NCI-H2029 treated with DMSO at 0.1 percent for 48 hours (cell line): ENCODE measurements at regions not wholly inside any gene's neighbourhood (a gene's known extent, or its start where the extent isn't known, plus 50 kb on each side); places are given as distances from the start of the nearest gene placed in this dataset.

Experiments
- DNase-seq: peaks from one replicate; lab custom pipeline; 2025; lab: John Stamatoyannopoulos, UW

DNA sequence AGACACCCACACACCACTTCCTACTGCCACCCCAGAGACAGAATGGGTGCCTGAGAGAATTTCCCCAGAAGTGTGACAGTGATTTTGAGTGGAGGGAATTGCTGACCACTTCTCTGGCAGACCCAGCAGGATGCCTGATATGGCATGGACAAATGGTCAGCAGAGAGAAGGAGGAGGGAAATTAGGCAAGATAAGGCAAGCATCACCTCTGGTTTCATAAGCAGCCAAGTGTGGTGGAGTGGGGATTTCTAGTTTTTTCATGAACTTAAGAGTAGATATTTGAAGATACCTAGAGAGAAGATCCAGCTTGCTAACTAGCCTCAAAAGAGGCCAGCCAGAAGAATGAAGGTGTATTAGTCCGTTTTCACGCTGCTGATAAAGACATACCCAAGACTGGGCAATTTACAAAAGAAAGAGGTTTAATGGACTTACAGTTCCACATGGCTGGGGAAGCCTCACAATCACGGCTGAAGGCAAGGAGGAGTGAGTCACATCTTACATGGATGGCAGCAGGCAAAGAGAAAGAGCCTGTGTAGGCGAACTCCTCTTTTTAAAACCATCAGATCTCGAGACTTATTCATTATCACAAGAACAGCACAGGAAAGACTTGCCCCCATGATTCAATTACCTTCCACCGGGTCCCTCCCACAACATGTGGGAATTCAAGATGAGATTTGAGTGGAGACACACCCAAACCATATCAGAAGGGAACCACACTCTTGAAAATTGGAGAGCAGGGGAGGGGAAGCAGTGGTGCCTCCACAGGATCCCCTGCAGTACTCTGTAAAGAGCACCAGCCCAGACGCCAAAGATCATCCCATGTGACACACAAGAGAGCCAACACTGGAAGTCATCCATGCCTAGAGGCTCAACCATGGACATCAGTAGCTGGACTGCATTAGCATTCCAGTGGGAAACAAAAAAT is 64.2 kb downstream of the RBM43 start:
- DNase-seq: no peak

DNA sequence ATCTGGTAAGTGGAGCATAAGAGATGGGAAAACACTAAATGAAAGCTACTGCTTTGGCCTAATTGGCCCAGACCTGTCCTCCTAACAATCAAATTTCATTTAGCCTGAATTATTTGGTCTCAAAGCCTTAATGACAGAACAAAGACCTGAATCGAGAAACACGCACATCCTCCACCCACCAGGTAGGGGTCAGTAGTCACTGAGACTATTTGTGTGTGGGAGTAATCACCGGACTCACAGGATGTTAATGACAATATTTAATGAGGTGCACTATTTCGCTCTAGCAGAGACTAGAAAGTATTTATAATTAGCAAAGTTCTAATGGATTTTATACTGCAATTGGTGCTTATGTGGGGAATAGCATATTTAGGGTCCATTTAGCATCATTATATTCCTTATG is 68.1 kb downstream of the RBM43 start:
- DNase-seq: no peak

DNA sequence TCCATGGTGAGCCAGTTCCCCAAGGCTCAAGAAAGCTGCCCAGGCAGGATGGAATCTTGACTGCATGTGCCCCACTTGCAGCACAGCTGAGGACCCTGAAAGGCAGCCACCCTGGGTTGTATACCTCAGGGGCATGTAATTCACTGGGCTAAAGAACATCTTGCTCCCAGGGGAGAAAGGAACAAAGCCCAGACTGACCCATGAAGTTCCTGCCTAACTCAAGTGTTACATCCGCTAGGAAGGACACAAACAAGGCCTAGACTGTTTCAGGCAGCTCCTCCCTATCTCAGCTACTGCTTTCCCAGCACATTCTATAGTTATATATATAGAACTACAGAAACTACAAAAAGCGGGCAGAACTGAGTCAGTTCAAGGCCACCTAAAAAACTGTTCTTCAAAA is 69.0 kb downstream of the RBM43 start:
- no peak for DNase-seq

DNA sequence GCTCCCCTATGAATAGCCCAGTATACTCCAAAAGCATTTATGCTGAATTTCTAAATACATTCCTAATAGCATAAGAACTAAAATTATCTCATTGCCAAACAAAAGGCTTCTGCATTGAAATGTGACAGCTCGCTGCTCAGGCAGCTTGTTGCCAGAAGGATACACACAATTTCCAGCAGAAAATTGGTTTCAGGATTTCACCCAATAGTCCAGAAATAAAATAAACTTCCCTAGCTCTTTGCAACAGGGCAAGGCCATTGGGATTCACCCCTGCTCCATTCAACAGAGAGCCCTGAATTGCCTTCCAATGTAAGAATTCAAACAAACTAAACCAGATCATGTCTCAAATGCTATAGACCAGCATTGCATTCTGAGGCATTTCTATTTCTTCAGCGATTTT is 70.7 kb downstream of the RBM43 start:
- DNase-seq: no peak

DNA sequence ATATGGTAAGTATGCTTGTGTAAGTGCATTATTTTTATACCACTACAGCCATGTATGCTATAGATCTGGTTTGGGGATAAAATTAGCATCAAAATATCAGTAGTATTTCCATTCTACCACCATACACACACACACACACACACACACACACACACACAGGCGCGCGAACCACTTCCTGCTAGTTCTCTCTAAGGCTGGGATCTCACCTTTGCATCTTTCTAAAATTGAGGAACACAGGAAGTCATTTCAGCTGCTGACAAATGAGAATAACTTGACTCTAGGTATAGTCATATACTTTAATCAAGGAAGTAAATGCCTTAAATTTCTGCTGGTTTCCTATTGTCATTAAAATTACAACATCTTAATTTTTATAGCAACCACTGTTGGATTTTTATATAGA is 72.5 kb downstream of the RBM43 start:
- DNase-seq: no peak

DNA sequence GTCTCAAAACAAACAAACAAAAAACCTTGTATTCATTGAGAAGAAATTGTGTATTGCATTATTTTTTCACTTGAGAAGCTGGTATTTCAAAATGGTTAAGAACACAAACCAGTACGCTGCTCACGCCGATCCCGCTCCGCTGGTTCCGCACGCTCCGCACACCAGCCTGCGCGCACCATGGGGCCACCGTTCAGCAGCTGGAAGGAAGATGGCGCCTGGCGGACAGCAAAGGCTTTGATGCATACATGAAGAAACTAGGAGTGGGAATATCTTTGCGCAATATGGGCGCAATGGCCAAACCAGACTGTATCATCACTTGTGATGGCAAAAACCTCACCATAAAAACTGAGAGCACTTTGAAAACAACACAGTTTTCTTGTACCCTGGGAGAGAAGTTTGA is 75.7 kb downstream of the RBM43 start:
- no peak for DNase-seq

DNA sequence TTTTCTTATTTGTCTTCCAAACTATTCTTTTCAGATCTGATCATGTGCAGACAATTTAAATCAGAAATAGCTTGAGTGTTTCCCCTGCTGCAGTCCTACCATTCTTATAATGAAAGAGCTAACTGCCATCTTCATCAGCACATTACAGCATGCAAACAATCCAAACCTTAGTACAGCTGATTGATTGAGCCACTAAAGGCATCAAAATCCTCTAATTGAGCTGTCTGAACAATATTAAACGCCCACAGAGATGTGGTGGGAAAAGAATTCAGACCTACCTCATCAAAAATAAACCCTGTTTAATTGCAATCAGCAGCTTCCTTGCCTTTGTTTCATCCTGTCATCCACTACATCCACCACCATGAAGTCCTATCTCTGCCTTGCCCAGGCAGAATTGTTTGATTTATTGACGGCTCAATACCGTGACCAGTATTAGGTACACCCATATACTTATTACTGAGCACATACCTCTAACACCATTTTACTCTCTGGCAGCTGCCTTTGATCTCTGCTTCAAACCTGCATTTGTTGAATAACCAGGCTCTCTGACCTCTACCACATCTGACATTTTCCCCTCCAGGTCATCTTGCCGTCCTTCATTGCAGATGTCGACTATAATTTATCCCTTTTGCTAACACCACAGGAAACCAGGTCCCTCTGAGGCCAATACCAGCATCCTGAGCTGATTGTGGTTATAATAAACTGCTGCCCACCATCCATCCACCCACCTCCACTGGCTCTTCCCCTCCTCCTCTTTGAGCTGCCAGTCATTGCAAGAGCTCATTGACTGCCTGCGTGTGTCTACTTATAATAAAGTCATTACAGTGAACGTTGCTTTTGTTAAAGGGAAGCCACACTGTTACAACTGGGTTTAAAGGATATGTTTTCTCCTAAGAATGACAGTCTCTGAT is 78.5 kb downstream of the RBM43 start:
- DNase-seq: no peak

DNA sequence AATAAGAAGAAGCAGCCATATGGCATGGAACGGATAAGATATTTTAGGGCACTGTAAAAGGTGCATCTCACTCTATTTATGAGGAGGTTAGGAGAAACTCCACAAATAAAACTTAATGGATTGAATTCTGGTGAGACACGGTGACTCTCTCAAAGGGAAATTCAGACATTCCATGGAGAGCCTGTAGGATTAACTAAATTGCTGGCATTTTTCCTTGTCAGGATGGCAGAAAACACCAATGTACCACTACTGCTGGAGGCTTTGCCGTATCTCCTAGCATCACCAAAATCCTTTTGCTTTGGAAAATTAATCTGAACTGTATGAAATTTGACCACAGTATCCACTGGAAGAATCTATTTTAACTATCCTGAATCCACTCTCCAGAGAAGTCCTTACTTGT is 79.3 kb downstream of the RBM43 start:
- no peak for DNase-seq

DNA sequence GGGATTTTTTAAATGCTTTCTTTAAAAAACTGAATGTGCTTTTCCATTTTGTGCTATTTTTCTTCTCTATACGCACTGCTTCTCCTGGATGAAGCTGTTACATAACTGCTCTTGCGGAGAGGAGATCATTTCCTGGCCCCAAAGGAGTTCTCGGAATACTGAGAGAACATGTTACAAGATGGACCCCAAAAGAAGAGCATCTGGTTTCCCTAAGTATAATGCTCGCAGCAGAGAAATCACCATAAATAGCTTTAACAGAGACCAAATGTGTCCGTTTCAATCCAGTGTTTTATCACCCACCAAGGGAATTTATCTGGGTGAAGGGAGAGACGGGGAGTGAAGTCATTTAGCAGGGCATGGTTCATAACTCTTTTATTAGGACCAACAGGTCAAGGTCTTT is 80.1 kb downstream of the RBM43 start:
- DNase-seq: no peak

DNA sequence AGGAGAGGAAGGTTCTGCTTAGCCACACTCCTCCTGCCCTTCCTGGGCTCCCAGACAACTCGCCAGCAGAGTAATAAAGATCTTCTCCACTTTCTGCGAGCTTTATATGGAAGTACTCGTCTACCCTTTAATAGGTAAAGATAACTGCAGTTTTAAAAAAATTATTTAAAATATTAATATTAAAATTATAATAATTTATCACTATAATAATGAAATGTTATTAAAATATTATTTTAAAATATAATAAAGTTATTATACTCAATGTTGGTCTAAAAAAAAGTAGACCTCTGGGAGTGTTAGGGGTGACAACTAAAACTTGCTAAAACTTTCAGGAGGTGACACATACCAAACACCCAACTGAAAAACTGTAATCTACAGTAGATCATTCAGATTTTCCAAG is 81.5 kb downstream of the RBM43 start:
- no peak for DNase-seq

DNA sequence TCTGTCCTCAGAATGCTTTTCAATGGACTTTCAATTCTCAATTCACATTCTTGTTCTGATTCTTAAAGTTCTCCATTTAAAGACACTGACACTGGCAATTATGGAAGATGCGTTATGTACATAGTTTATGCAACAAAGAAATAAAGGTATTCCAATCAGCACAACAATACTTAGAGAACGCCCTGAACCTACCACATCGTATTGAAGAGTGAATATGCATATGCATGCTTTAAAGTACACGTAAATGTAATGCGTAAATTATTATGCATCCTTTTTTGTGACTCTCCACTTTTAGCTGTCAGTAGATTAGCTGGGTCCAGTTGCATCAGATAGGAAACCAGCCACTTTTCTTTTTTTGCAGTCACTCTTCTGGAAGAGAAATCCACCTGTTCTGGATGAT is 83.5 kb downstream of the RBM43 start:
- DNase-seq: no peak

DNA sequence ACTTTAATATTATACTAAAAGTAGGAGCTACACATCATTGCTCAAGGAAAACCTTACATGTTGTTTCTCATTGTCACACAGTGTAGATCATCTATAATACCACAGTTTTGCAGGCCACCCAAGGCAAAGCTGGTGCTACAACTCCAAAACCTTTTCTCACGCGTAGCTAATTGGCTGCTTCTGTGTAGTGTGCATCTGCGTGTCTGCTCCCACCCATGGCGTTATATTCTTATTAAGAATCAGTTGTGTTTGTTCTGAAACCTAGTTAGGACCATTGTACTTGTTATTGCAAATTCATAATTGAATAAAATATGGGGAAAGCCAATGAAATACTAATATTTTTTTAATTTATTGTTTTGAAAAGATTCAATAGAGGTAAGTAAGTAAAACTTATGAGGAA is 83.9 kb downstream of the RBM43 start:
- no peak for DNase-seq

DNA sequence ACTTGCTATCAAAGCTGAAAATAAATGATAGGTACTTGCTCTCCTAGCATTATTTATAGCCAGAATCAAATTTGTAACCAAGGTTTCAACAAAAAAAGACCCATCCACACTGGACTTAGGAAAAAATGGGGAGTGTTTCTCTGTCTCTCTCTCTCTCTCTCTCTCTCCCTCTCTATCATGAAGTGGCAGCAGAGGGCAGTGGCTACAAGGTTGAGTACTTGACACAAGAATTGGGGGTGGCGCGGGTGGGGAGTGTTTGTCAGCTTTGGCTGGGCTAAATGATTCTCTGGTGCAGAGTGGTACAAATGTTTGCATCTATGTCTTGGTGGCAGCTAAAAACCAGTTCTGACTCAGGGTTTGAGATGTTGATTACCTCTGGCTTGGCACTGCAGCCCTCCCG is 85.0 kb downstream of the RBM43 start:
- DNase-seq: no peak

DNA sequence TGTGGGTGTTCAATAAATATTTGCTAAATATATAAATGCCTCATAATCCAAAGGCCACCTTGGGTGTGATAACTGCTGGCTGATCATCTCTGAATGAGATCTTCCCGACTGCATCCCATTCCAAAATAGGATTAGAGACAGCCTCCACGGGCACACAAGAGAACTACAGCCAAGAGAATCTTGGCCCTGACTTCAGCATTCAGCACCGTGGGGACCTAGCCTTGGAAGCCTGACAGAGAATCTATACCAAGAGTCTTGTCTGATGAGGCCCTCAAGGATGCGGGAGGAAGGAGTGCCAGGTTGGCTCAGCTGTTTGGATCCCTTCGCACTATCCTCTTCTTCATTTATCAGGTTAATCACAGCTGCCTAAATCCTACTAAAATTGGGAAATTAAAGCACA is 85.8 kb downstream of the RBM43 start:
- no peak for DNase-seq

DNA sequence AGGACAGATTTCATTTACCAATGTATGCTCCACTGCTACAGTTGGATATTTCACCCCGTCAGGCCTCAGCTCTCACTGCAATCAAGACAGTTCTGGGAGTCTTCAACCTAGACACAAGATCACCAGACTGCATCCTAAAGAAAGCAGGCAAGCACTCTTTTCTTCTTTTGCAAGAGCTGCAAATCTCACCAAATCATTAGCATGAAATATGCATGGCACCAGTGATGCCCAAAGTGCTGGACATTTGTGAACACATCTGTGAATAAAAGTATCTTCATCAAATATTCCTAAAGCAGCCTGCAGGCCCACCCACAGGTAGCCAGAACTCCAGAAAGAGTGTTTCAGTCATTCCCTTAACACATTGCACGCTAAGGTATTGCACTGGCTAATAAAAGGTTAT is 87.5 kb downstream of the RBM43 start:
- DNase-seq: no peak

DNA sequence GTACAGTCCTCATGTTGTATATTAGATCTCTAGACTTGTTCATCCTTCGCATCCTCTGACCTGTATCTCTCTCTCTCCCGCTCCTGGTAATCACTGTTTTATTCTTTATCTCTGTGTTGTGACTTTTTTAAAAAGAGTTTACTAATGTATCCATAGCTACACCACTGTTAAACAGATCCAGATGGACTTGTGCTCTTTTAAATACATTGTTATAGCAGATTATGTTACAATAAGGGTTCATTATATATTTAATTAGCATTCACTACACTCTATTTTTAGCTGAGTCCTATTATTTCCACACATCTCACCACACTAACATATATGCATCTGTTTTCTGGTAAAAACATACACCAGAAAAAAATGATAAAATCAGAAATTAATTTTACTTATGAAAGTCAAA is 90.5 kb downstream of the RBM43 start:
- DNase-seq: no peak

DNA sequence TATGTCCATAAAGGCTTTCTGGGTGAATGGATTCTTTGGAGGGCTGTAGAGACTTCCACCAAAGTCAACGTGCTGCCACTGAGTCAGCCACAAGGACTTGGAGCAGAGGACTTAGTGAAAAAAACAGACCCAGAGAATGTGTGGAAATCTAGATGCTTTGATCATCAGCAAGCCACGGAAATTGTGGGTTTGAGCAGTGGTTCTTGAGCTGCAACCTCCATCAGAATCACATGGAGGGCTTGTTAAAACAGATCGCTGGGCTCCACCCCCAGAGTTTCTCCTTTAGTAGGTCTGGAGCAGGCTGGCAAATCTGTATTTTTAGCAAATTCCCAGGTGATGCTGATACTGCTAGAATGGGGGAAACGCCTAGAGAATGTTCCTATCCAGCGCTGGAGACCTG is 95.3 kb downstream of the RBM43 start:
- DNase-seq: no peak

DNA sequence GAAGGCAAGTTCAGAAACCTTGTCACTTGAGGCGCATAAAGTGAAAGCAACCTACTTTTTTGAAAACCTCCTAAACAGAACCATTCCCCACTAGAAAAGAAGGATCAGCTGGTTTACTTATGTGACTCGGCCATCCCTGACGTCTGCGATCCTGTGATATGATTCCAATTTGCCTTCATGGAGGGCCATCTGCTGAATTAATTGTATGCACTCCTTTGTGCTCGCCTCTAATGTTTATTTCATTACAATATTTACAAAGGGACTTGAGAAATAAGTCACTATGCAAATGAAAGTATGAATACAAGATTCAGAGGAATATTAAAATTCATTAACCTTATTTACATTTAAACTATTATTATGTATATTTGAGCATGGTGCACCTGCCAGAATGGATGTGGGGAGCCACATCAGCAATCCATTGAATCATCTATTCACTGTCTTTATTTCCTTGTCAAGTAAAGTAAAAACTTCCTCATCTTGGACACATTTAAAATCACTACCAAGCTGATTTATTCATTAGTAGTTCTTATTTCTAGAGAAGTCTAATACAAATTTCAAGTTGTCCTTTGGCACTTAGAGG is 96.5 kb downstream of the RBM43 start:
- DNase-seq: no peak

DNA sequence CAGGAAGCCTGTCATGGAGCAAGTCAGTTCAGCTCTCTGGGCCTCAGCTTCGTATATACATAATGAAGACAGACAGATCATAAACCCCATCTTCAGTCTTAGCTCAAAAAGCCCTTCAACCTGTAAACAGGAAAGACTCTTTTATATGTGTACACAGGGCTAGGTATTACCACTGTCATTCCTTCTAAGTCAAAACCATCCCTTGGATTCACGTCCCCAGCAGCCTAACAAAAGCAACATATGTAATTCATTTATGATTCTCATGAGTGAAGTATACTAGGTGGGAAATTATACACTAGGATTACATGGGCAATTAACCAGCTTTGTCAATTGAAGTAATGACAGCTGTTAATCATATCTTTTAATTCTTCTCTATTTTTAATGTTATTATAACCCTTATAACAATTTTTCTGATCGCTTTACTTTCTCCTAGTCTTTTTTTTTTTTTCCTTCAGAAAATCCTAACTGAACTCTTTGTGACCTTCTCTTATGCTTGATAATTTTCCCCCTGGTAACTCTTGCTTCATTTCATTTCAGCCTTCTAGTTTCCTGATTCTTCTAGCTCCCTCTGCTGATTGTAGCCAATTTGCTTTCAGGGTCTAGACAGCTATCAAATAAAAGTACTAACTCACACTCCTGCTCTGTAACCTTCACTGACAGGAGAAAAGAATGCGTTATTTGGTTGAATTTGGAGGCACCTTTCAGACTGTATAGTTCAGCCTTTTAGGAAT is 99.7 kb downstream of the RBM43 start:
- no peak for DNase-seq

DNA sequence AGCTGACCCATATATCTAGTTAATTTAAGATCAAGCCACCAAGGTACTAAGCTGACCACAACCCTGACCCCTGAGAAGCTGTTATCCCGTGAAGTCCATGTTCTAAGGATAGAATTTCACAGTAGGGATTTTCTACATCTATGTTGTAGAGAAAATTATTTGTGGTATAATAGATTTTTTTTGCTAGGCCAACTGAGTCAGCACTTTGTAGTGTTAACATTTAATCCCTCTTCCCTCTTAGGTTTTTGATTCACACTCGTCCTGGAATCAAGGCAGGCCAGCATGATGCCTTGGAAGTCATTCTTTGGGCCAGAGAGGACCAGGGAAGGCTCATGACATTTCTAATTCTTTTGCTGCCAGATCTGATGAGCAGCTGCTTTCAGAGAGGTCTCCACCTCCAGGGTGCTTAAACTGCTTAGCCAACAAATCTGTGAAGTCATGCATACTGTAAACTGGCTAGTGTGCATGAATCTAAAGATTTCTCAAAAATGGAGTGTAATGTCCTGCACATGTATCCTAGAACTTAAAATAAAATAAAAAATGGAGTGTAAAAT is 102.5 kb downstream of the RBM43 start:
- DNase-seq: no peak

DNA sequence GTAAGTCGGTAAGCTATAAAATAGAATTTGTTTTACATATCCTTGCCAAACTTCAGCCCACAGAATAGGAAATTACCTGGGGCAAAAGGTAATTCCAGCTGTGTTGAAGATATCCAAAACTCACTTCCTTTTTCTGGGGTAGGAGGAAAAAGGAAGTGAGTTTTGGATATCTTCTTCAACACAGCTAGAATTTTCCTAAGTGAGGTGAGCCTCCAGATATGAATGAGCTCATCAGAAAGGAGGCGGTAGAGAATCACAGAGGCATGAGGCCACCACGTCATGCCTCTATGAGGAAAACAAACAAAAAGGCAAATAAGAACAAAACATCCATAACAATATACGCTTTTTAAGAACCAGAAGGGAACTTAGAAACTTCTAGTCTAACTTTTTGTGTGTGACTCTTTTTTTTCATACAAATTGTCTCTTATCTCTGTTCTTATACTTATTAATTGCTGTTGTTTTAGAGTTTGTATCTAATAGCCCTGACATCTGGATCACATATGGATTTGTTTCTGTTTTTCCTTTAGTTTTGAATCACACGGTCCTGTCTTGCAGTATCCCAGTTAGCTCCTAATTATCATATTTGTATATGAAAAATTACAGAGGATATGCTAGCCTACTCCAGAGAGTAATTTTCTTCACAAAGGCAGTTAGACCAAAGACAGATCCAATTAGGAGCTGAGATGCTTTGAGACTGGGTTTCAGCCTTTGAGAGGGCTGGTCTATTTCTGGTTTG is 104.5 kb downstream of the RBM43 start:
- no peak for DNase-seq
